Tibial artery (tissue), 4 donors: ENCODE measurements at regions not wholly inside any gene's neighbourhood (a gene's known extent, or its start where the extent isn't known, plus 50 kb on each side); places are given as distances from the start of the nearest gene placed in this dataset.

Source experiments
- DNase-seq, 2 donors: peaks; one replicate each; pipeline ENCODE4 v3.0.0-alpha.2; 2019
- H3K27ac ChIP-seq, 2 donors: fragments of 200-600 bp; sonication (generic) in 1 of 2; 1 replicate in 1 of 2; 2 replicates in 1 of 2; pipeline ENCODE4 v1.5.1; 2018 to 2019; ENCODE audit warnings: mild to moderate bottlenecking in 1 of 2
- H3K27me3 ChIP-seq, 2 donors: fragments of 200-600 bp; sonication (generic) in 1 of 2; one replicate each; pipeline versions ENCODE4 v1.5.1 to v1.6.0; 2016 to 2019
- H3K36me3 ChIP-seq, 3 donors: fragments of 200-600 bp; sonication (generic) in 2 of 3; one replicate each; pipeline ENCODE4 v1.5.1; 2016 to 2019; ENCODE audit warnings: mild to moderate bottlenecking in 2 of 3
- H3K4me1 ChIP-seq, 4 donors: fragments of 200-600 bp; sonication (generic) in 2 of 4; 1 replicate in 3 of 4; 2 replicates in 1 of 4; pipeline ENCODE4 v1.5.1; 2016 to 2019
- H3K4me3 ChIP-seq, 2 donors: fragments of 200-600 bp; sonication (generic) in 1 of 2; 1 replicate in 1 of 2; 2 replicates in 1 of 2; pipeline ENCODE4 v1.5.1; 2018 to 2019; ENCODE audit warnings: mild to moderate bottlenecking in 2 of 2
- H3K9me3 ChIP-seq, 3 donors: fragments of 200-600 bp; sonication (generic) in 1 of 3; one replicate each; pipeline ENCODE4 v1.5.1; 2016 to 2019
- intact Hi-C: fragments of 100-400 bp; cut with DNase I; formaldehyde crosslinking; loops from one replicate; pipeline ENCODE4 v1.15.0; 2023; ENCODE audit warnings: low total_unique reads
- TF ChIP-seq, protein P1 (sequence below), 2 experiments: fragments of 200-600 bp in 1 of 2; fragments of 450-650 bp in 1 of 2; IDR thresholded peaks; one replicate each; pipeline ENCODE4 v1.5.1; 2017 to 2019; ENCODE audit warnings: antibody characterized with exemption in 2 of 2, mild to moderate bottlenecking in 1 of 2, moderate library complexity in 1 of 2

DNA sequence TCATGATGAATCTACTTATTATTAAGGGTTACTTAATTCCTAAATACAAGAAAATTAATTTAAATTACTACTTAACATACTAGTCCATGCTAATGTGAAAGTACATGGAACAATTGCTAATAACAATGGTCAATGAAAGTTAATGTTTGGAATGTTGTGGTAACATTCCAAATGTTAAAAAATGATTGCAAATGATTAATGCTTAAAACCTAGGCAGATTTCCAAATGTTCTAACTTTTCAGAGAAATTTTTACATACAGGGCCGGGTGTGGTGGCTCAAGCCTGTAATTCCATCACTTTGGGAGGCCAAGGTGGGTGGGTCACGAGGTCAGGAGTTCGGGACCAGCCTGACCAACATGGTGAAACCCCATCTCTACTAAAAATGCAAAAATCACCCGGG lies 1851.3 kb upstream of the PCDH7 start:
- H3K9me3 ChIP-seq = no peaks in the 10 kb centered on the region
- no peaks in the 10 kb centered on the region for H3K36me3 ChIP-seq
- no peaks in the 10 kb centered on the region for H3K27me3 ChIP-seq
- intact Hi-C loops = no loop called here
- no peak overlapping the region for H3K27ac ChIP-seq
- no peaks in the 10 kb centered on the region for H3K4me1 ChIP-seq
- no peak for DNase-seq
- TF ChIP-seq, protein P1, sequence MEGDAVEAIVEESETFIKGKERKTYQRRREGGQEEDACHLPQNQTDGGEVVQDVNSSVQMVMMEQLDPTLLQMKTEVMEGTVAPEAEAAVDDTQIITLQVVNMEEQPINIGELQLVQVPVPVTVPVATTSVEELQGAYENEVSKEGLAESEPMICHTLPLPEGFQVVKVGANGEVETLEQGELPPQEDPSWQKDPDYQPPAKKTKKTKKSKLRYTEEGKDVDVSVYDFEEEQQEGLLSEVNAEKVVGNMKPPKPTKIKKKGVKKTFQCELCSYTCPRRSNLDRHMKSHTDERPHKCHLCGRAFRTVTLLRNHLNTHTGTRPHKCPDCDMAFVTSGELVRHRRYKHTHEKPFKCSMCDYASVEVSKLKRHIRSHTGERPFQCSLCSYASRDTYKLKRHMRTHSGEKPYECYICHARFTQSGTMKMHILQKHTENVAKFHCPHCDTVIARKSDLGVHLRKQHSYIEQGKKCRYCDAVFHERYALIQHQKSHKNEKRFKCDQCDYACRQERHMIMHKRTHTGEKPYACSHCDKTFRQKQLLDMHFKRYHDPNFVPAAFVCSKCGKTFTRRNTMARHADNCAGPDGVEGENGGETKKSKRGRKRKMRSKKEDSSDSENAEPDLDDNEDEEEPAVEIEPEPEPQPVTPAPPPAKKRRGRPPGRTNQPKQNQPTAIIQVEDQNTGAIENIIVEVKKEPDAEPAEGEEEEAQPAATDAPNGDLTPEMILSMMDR (IDR thresholded peaks at IDR 0.05) = no peak
- no peak overlapping the region for H3K4me3 ChIP-seq

DNA sequence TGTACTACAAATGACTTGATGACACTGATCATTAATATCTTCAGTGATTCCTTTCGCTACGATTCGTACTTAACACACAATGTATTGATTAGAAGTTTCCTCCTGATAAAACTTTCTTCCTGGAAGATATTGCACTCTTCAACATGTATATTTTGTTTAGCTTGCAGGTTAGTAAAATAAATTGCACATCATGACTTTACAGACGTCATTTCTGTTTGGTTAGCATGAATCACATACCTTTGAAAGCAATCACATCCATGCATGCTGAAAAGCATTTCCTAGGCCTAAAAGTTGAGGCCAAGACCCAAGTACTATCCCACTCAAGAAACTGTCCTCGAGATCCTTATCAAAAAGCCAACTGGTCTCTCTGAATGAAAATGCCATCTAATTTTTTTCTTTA lies 1841.0 kb upstream of the PCDH7 start:
- intact Hi-C loops = no loop called here
- H3K27me3 ChIP-seq = no peaks in the 10 kb centered on the region
- no peak overlapping the region for H3K4me3 ChIP-seq
- TF ChIP-seq, protein P1 (IDR thresholded peaks at IDR 0.05) = no peak
- no peaks in the 10 kb centered on the region for H3K9me3 ChIP-seq
- H3K27ac ChIP-seq = no peak overlapping the region
- DNase-seq = no peak
- H3K4me1 ChIP-seq = no peaks in the 10 kb centered on the region
- no peaks in the 10 kb centered on the region for H3K36me3 ChIP-seq

DNA sequence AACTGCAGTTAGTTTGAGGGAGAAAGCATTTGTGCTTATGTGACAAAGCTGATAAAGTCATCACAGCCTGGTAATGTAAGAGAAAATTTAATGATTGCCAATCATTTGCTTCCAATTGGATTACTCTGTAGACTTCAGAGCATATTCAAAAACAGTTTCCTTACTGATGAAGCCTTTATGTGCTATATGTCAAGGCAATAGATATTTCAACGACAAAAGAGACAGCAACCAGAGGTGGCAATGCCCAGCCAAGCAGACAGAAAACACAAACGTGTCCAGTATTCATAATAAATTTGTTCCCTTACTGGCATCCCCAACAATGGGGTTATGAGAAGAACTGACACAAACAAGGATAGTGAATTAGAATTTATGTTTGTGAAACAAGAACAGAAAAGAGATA lies 1840.3 kb upstream of the PCDH7 start:
- Histone ChIP-seq H3K9me3 (no peaks in the 10 kb centered on the region), H3K27ac (no peak overlapping the region), H3K4me3 (no peak overlapping the region), H3K27me3 (no peaks in the 10 kb centered on the region), H3K4me1 (no peaks in the 10 kb centered on the region), H3K36me3 (no peaks in the 10 kb centered on the region)
- TF ChIP-seq, protein P1 (IDR thresholded peaks at IDR 0.05) = no peak
- intact Hi-C loops = no loop called here
- no peak for DNase-seq

DNA sequence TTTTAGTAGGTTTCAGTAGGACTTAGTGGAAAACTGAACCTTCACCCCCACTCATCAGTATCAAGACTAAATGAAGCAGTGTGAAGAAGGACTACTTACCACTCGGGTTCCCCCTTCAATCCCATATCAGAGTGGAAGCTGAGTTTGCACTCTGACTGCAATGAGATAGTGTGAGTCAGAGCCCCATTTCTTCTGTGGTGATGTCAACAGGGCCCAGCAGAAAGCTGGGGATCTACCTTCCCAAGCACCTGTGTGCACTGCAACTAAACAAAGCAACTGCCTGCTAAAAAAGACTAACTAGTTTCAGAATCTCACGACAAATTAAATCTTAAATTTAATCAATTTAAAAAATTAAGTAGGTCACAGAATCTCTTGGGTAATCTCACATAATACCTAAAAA lies 1837.0 kb upstream of the PCDH7 start:
- intact Hi-C loops = no loop called here

DNA sequence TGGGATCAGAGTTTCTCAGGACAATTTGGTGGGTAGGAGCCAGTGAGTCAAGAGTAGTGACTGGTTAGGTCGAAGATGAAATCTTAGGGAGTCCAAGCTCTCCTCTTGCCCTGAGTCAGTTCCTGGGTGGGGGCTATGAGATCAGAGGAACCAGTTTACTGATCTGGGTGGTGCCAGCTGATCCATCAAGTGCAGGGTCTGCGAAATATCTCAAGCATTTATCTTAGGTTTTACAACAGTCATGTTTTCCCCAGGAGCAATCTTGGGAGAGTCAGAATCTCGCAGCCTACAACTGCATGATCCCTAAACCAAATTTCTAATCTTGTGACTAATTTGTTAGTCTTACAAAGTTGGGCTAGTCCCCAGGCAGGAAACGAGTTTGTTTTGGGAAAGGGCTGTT lies 1833.2 kb upstream of the PCDH7 start:
- H3K9me3 ChIP-seq = no peaks in the 10 kb centered on the region
- H3K4me1 ChIP-seq = no peaks in the 10 kb centered on the region
- no peak for DNase-seq
- no peak overlapping the region for H3K4me3 ChIP-seq
- H3K27ac ChIP-seq = no peak overlapping the region
- intact Hi-C loops = no loop called here
- TF ChIP-seq, protein P1 (IDR thresholded peaks at IDR 0.05) = no peak
- no peaks in the 10 kb centered on the region for H3K36me3 ChIP-seq
- H3K27me3 ChIP-seq = no peaks in the 10 kb centered on the region

More for the DNA sequence above, 1837.0 kb upstream of the PCDH7 start:
- TF ChIP-seq, protein P1 (IDR thresholded peaks at IDR 0.05) = no peak
- no peak overlapping the region for H3K4me3 ChIP-seq
- H3K27ac ChIP-seq = no peak overlapping the region
- H3K27me3 ChIP-seq = no peaks in the 10 kb centered on the region
- H3K4me1 ChIP-seq = no peaks in the 10 kb centered on the region
- no peaks in the 10 kb centered on the region for H3K36me3 ChIP-seq
- DNase-seq = no peak
- no peaks in the 10 kb centered on the region for H3K9me3 ChIP-seq
